HEK293 (cell line): ENCODE measurements at regions not wholly inside any gene's neighbourhood (a gene's known extent, or its start where the extent isn't known, plus 50 kb on each side); places are given as distances from the start of the nearest gene placed in this dataset.
A peak's percentile ranks its signal among the peaks of the same experiment; 100 is the strongest.

Source experiments
- CTCF ChIA-PET: fragments of 350-600 bp; formaldehyde crosslinking; extraction: SDS; loops from one replicate; lab custom pipeline; 2021; ENCODE audit warnings: antibody characterized with exemption; lab: Yijun Ruan, JAX
- POLR2A ChIA-PET: fragments of 300-600 bp; formaldehyde crosslinking; extraction: SDS; loops from one replicate; lab custom pipeline; 2020; ENCODE audit warnings: antibody characterized with exemption, inconsistent platforms; lab: Yijun Ruan, JAX
- H3K27ac ChIP-seq: fragments of 200-500 bp; sonication (Bioruptor generic); 2 replicates; pipeline ENCODE4 v1.5.1; 2014; ENCODE audit warnings: low read depth, low read length, control low read depth, inconsistent platforms; ENCODE audit errors: extremely low read depth
- H3K36me3 ChIP-seq, 2 experiments: fragments of 200-500 bp in 1 of 2; sonication (Bioruptor generic) in 1 of 2; 1 replicate in 1 of 2; 2 replicates in 1 of 2; pipeline ENCODE4 v1.5.1; 2014 to 2017; ENCODE audit warnings: inconsistent platforms in 2 of 2, low read length in 2 of 2; ENCODE audit not compliant: control insufficient read depth in 2 of 2, insufficient read depth in 1 of 2
- H3K4me1 ChIP-seq: fragments of 200-500 bp; sonication (Bioruptor generic); 2 replicates; pipeline ENCODE4 v1.5.1; 2014; ENCODE audit warnings: mild to moderate bottlenecking, low read length, inconsistent platforms; ENCODE audit not compliant: control insufficient read depth, insufficient read depth
- H3K4me3 ChIP-seq: 2 replicates; pipeline ENCODE4 v1.5.1; 2011; ENCODE audit warnings: low read depth, mild to moderate bottlenecking, control low read depth, low read length, moderate library complexity
- H3K9me3 ChIP-seq: fragments of 200-500 bp; sonication (Bioruptor generic); 2 replicates; pipeline ENCODE4 v1.5.1; 2014; ENCODE audit warnings: low read depth, low read length, inconsistent platforms; ENCODE audit not compliant: control insufficient read depth, insufficient read depth
- BCL6B ChIP-seq: fragments of 450-650 bp; formaldehyde crosslinking; IDR thresholded peaks from 2 replicates; pipeline ENCODE4 v1.5.1; 2017; ENCODE audit warnings: missing biosample characterization, missing genetic modification characterization
- FEZF1 ChIP-seq: fragments of 450-650 bp; formaldehyde crosslinking; IDR thresholded peaks from 2 replicates; pipeline ENCODE4 v1.5.1; 2016; ENCODE audit warnings: missing biosample characterization, missing genetic modification characterization
- GLI2 ChIP-seq: fragments of 450-650 bp; formaldehyde crosslinking; IDR thresholded peaks from 2 replicates; pipeline ENCODE4; 2017; ENCODE audit warnings: missing biosample characterization, missing genetic modification characterization, low read depth, borderline replicate concordance
- GLIS2 ChIP-seq: fragments of 450-650 bp; formaldehyde crosslinking; IDR thresholded peaks from 2 replicates; pipeline ENCODE4 v1.5.1; 2016; ENCODE audit warnings: missing biosample characterization, missing genetic modification characterization
- INSM2 ChIP-seq: fragments of 450-650 bp; formaldehyde crosslinking; IDR thresholded peaks from 2 replicates; pipeline ENCODE4 v1.5.1; 2016; ENCODE audit warnings: missing biosample characterization, missing genetic modification characterization
- KLF1 ChIP-seq: fragments of 450-650 bp; formaldehyde crosslinking; IDR thresholded peaks from 2 replicates; pipeline ENCODE4 v1.5.1; 2016; ENCODE audit warnings: missing biosample characterization, missing genetic modification characterization
- KLF8 ChIP-seq: fragments of 450-650 bp; formaldehyde crosslinking; IDR thresholded peaks from 2 replicates; pipeline ENCODE4 v1.5.1; 2016; ENCODE audit warnings: missing biosample characterization, missing genetic modification characterization
- PATZ1 ChIP-seq: fragments of 450-650 bp; formaldehyde crosslinking; IDR thresholded peaks from 2 replicates; pipeline ENCODE4 v1.5.1; 2016; ENCODE audit warnings: missing biosample characterization, missing genetic modification characterization
- SP7 ChIP-seq: fragments of 450-650 bp; formaldehyde crosslinking; IDR thresholded peaks from 2 replicates; pipeline ENCODE4 v1.5.1; 2016; ENCODE audit warnings: missing biosample characterization, missing genetic modification characterization
- TRIM28 ChIP-seq: IDR thresholded peaks from 2 replicates; pipeline ENCODE4 v1.6.1; 2011; ENCODE audit warnings: low read length, control low read depth, borderline replicate concordance
- WT1 ChIP-seq: fragments of 450-650 bp; formaldehyde crosslinking; IDR thresholded peaks from 2 replicates; pipeline ENCODE4 v1.5.1; 2016; ENCODE audit warnings: missing biosample characterization, missing genetic modification characterization
- ZBTB17 ChIP-seq: fragments of 450-650 bp; formaldehyde crosslinking; IDR thresholded peaks from 2 replicates; pipeline ENCODE4 v1.5.1; 2016; ENCODE audit warnings: missing biosample characterization, missing genetic modification characterization
- ZNF140 ChIP-seq: fragments of 450-650 bp; formaldehyde crosslinking; IDR thresholded peaks from 2 replicates; pipeline ENCODE4 v1.5.1; 2016; ENCODE audit warnings: missing biosample characterization, missing genetic modification characterization
- ZNF248 ChIP-seq: fragments of 450-650 bp; formaldehyde crosslinking; IDR thresholded peaks from 2 replicates; pipeline ENCODE4 v1.5.1; 2017; ENCODE audit warnings: missing biosample characterization, missing genetic modification characterization
- ZNF266 ChIP-seq: fragments of 450-650 bp; formaldehyde crosslinking; IDR thresholded peaks from 2 replicates; pipeline ENCODE4 v1.5.1; 2016; ENCODE audit warnings: missing biosample characterization, missing genetic modification characterization, low read depth
- ZNF292 ChIP-seq: fragments of 450-650 bp; formaldehyde crosslinking; IDR thresholded peaks from 2 replicates; pipeline ENCODE4 v1.5.1; 2016; ENCODE audit warnings: low read depth, missing biosample characterization, missing genetic modification characterization, borderline replicate concordance
- ZNF391 ChIP-seq: fragments of 450-650 bp; formaldehyde crosslinking; IDR thresholded peaks from 2 replicates; pipeline ENCODE4 v1.5.1; 2016; ENCODE audit warnings: low read depth, missing biosample characterization, missing genetic modification characterization, borderline replicate concordance
- ZNF571 ChIP-seq: fragments of 450-650 bp; formaldehyde crosslinking; IDR thresholded peaks from 2 replicates; pipeline ENCODE4 v1.5.0; 2017; ENCODE audit warnings: missing biosample characterization, missing genetic modification characterization
- ZNF624 ChIP-seq: fragments of 450-650 bp; formaldehyde crosslinking; IDR thresholded peaks from 2 replicates; pipeline ENCODE4 v1.5.1; 2017; ENCODE audit warnings: missing biosample characterization, missing genetic modification characterization
- ZNF654 ChIP-seq: fragments of 450-650 bp; formaldehyde crosslinking; IDR thresholded peaks from 2 replicates; pipeline ENCODE4 v1.5.1; 2016; ENCODE audit warnings: low read depth, missing biosample characterization, missing genetic modification characterization
- ZNF692 ChIP-seq: fragments of 450-650 bp; formaldehyde crosslinking; IDR thresholded peaks from 2 replicates; pipeline ENCODE4 v1.5.1; 2016; ENCODE audit warnings: missing biosample characterization, missing genetic modification characterization
- ZNF747 ChIP-seq: fragments of 450-650 bp; formaldehyde crosslinking; IDR thresholded peaks from 2 replicates; pipeline ENCODE4 v1.5.1; 2016; ENCODE audit warnings: missing biosample characterization, missing genetic modification characterization
- ZNF785 ChIP-seq: fragments of 450-650 bp; formaldehyde crosslinking; IDR thresholded peaks from 2 replicates; pipeline ENCODE4 v1.5.1; 2016; ENCODE audit warnings: missing biosample characterization, missing genetic modification characterization
- ZSCAN18 ChIP-seq: fragments of 450-650 bp; formaldehyde crosslinking; IDR thresholded peaks from 2 replicates; pipeline ENCODE4 v1.5.1; 2016; ENCODE audit warnings: missing biosample characterization, missing genetic modification characterization

- ChIA-PET CTCF (interaction anchor here (0.6 to 1.2 kb wide), 6 partner anchors 9 to 763 kb away, joined by 3 to 7 read pairs (median 3); no protein-coding TSS in a partner anchor), POLR2A (no interaction called here)
- TF ChIP-seq ZNF292 (tag by site-specific recombination) (no peak), SP7 (tag by site-specific recombination) (no peak)
- Histone ChIP-seq H3K27ac (no peak overlapping the region), H3K4me3 (no peak overlapping the region), H3K9me3 (no peaks in the 10 kb centered on the region), H3K4me1 (no peaks in the 10 kb centered on the region), H3K36me3 (no peaks in the 10 kb centered on the region)
These were observed 204.5 kb downstream of the CSNK2A3 start for GRCh38 chr11:11148596-11148995.

- Histone ChIP-seq H3K9me3 (no peaks in the 10 kb centered on the region), H3K36me3 (no peaks in the 10 kb centered on the region), H3K4me3 (no peak overlapping the region), H3K27ac (no peak overlapping the region), H3K4me1 (no peaks in the 10 kb centered on the region)
- ChIA-PET POLR2A (no interaction called here), CTCF (interaction anchor here (0.6 to 1.2 kb wide), 6 partner anchors 9 to 762 kb away, joined by 3 to 7 read pairs (median 3); no protein-coding TSS in a partner anchor)
- no peak for TF ChIP-seq ZBTB17 (tag by site-specific recombination)
- peak; percentile 80; the same call in 1 of the 2 replicates for TF ChIP-seq ZNF785 (tag by site-specific recombination)
These were observed 204.9 kb downstream of the CSNK2A3 start for GRCh38 chr11:11148104-11148509.

- no peaks in the 10 kb centered on the region for H3K4me1 ChIP-seq
- TF ChIP-seq ZNF248 (tag by site-specific recombination): no peak
- no peak for TF ChIP-seq BCL6B (tag by site-specific recombination)
- no peak for TF ChIP-seq ZNF624 (tag by site-specific recombination)
- no peak for TF ChIP-seq ZSCAN18 (tag by site-specific recombination)
- TF ChIP-seq PATZ1: no peak
- TF ChIP-seq ZNF391 (tag by site-specific recombination): no peak
- no peak for TF ChIP-seq GLI2 (tag by site-specific recombination)
- TF ChIP-seq ZNF692 (tag by site-specific recombination): no peak
- no peak for TF ChIP-seq ZNF266 (tag by site-specific recombination)
- TF ChIP-seq KLF1 (tag by site-specific recombination): no peak
- no peak for TF ChIP-seq TRIM28
- no peak for TF ChIP-seq ZNF140 (tag by site-specific recombination)
- no peak for TF ChIP-seq WT1 (tag by site-specific recombination)
- no peak for TF ChIP-seq ZNF571 (tag by site-specific recombination)
- no peak for TF ChIP-seq ZNF654 (tag by site-specific recombination)
- TF ChIP-seq ZNF747 (tag by site-specific recombination): no peak
- TF ChIP-seq GLIS2 (tag by site-specific recombination): no peak
- TF ChIP-seq KLF8: no peak
- TF ChIP-seq FEZF1 (tag by site-specific recombination): no peak
- no peak for TF ChIP-seq INSM2 (tag by site-specific recombination)
- TF ChIP-seq, all 188 proteins: peak for 0
- Histone ChIP-seq H3K27ac (no peak overlapping the region), H3K9me3 (no peaks in the 10 kb centered on the region), H3K36me3 (no peaks in the 10 kb centered on the region), H3K4me3 (no peak overlapping the region)
- ChIA-PET CTCF (interaction anchor here (0.7 to 1.8 kb wide), 3 partner anchors 10 to 17 kb away, joined by 3 to 6 read pairs (median 4); no protein-coding TSS in a partner anchor), POLR2A (no interaction called here)
These were observed 206.2 kb downstream of the CSNK2A3 start for GRCh38 chr11:11146830-11147229.
